Pancreas (tissue), 10 donors: ENCODE measurements at regions not wholly inside any gene's neighbourhood (a gene's known extent, or its start where the extent isn't known, plus 50 kb on each side); places are given as distances from the start of the nearest gene placed in this dataset.

ENCODE experiments used
- ATAC-seq, 4 donors: fragments of 200-7000 bp; cut with Tn5 transposase; one replicate each; pipeline versions ENCODE4 v1.8.0 to v1.9.1; 2020; ENCODE audit warnings: mild to moderate bottlenecking in 4 of 4, moderate library complexity in 4 of 4
- DNase-seq, 6 donors: peaks; one replicate each; pipeline ENCODE4 v3.0.0-alpha.2; 2020
- FAIRE-seq: peaks from 2 replicates; lab custom pipeline; 2012; peaks lifted over from hg19 to GRCh38; lab: Jason Lieb, UNC
- H3K27ac ChIP-seq, 4 donors: fragments of 200-600 bp; sonication (generic); 1 replicate in 3 of 4; 2 replicates in 1 of 4; pipeline versions ENCODE4 v1.5.0 to v1.8.0; 2020
- H3K27me3 ChIP-seq, 4 donors: fragments of 200-600 bp; one replicate each; pipeline ENCODE4 v1.8.0; 2021
- H3K36me3 ChIP-seq, 3 donors: fragments of 200-600 bp; sonication (generic) in 1 of 3; one replicate each; pipeline versions ENCODE4 v1.5.0 to v1.8.0; 2020 to 2021
- H3K4me1 ChIP-seq, 3 donors: fragments of 200-600 bp; one replicate each; pipeline ENCODE4 v1.8.0; 2021
- H3K4me3 ChIP-seq, 4 donors: fragments of 200-600 bp; sonication (generic) in 2 of 4; one replicate each; pipeline versions ENCODE4 v1.5.0 to v1.8.0; 2020 to 2021
- H3K9me3 ChIP-seq, 4 donors: fragments of 200-600 bp; one replicate each; pipeline ENCODE4 v1.8.0; 2021
- CTCF ChIP-seq, 4 donors: fragments of 200-600 bp; sonication (generic) in 3 of 4; IDR thresholded peaks; one replicate each; pipeline versions ENCODE4 v1.5.0 to v1.8.0; 2021; ENCODE audit warnings: antibody characterized with exemption in 4 of 4
- WGBS, 2 donors: extraction: QIAGEN DNeasy Blood & Tissue Kit; methylation state at CpG; one replicate each; pipeline ENCODE4 v1.1.7; 2013; 5-methylcytosine and 5-hydroxymethylcytosine counted together
- intact Hi-C, 3 donors: fragments of 100-400 bp; cut with DNase I; formaldehyde crosslinking; loops; one replicate each; pipeline versions ENCODE4 v1.11.1 to v1.14.2; 2022
- donor health status: healthy with polysubstance abuse.
- donor health status: DM: no; HTN: no; CAD: no; lungs with moderate emphysema.
- donor health status: DM: no; HTN: no; CAD: no.
- donor health status: control.
- donor health status: control.
- donor health status: Bipolar disorder and iron deficiency.
- donor health status: DM: yes; HTN: yes; CAD: no.
- donor health status: DM: no; HTN: no; CAD: no.
- donor health status: DM: no; HTN: no; CAD: no.
- donor health status: DM: yes; HTN: yes; CAD: no.

GRCh38 chr4:52263607-52264006 lies 212.5 kb downstream of the SPATA18 start:
- intact Hi-C loops: no loop called here
- peaks cover 0 to 8% (median 0%) of the 10 kb centered on the region in 3 donors for H3K4me1 ChIP-seq
- no peaks in the 10 kb centered on the region for H3K9me3 ChIP-seq
- ATAC-seq: peak in 1 of 4 donors; percentile 26
- H3K27me3 ChIP-seq: no peaks in the 10 kb centered on the region
- DNase-seq: no peak
- FAIRE-seq: no peak
- TF ChIP-seq CTCF (IDR thresholded peaks at IDR 0.05): no peak
- H3K36me3 ChIP-seq: no peaks in the 10 kb centered on the region
- H3K4me3 ChIP-seq: no peak overlapping the region
- no peak overlapping the region for H3K27ac ChIP-seq

- WGBS, 2 donors: 34 to 40% methylated on average over 6 of the region's 6 CpGs
- Histone ChIP-seq H3K4me3 (no peak overlapping the region), H3K36me3 (no peaks in the 10 kb centered on the region), H3K4me1 (peaks cover 0 to 8% (median 0%) of the 10 kb centered on the region in 3 donors), H3K9me3 (no peaks in the 10 kb centered on the region), H3K27me3 (no peaks in the 10 kb centered on the region), H3K27ac (no peak overlapping the region)
- no peak for DNase-seq
- ATAC-seq: peak; percentile 40 to 69 (median 64)
- intact Hi-C loops: no loop called here
- no peak for FAIRE-seq
- TF ChIP-seq CTCF (IDR thresholded peaks at IDR 0.05): no peak
Measured at GRCh38 chr4:52265781-52266525, 214.8 kb downstream of the SPATA18 start.

- Histone ChIP-seq H3K27me3 (no peaks in the 10 kb centered on the region), H3K36me3 (no peaks in the 10 kb centered on the region), H3K4me3 (no peak overlapping the region), H3K27ac (no peak overlapping the region), H3K9me3 (no peaks in the 10 kb centered on the region), H3K4me1 (peaks cover 0 to 8% (median 0%) of the 10 kb centered on the region in 3 donors)
- TF ChIP-seq CTCF (IDR thresholded peaks at IDR 0.05): no peak
- ATAC-seq (peak; percentile 74 to 84 (median 83)), FAIRE-seq (no peak), DNase-seq (peak in 5 of 6 donors; percentile 34 to 63 (median 44))
- intact Hi-C loops: no loop called here
Measured at GRCh38 chr4:52266537-52267137, 215.5 kb downstream of the SPATA18 start.

GRCh38 chr4:52269761-52270160 lies 218.7 kb downstream of the SPATA18 start:
- H3K36me3 ChIP-seq: no peaks in the 10 kb centered on the region
- no peak for DNase-seq
- TF ChIP-seq CTCF (IDR thresholded peaks at IDR 0.05): no peak
- intact Hi-C loops: no loop called here
- no peak for ATAC-seq
- H3K27me3 ChIP-seq: no peaks in the 10 kb centered on the region
- no peak for FAIRE-seq
- H3K4me3 ChIP-seq: no peak overlapping the region
- no peak overlapping the region for H3K27ac ChIP-seq
- no peaks in the 10 kb centered on the region for H3K9me3 ChIP-seq
- peaks cover 0 to 8% (median 0%) of the 10 kb centered on the region in 3 donors for H3K4me1 ChIP-seq

- DNase-seq (no peak), FAIRE-seq (no peak), ATAC-seq (no peak)
- Histone ChIP-seq H3K9me3 (no peaks in the 10 kb centered on the region), H3K27me3 (no peaks in the 10 kb centered on the region), H3K4me3 (no peak overlapping the region), H3K27ac (no peak overlapping the region), H3K36me3 (no peaks in the 10 kb centered on the region), H3K4me1 (no peaks in the 10 kb centered on the region)
- intact Hi-C loops: no loop called here
- TF ChIP-seq CTCF (IDR thresholded peaks at IDR 0.05): no peak
Measured at GRCh38 chr4:52273885-52274284, 222.8 kb downstream of the SPATA18 start.
